ENCODE measurements at regions not wholly inside any gene's neighbourhood (a gene's known extent, or its start where the extent isn't known, plus 50 kb on each side); places are given as distances from the start of the nearest gene placed in this dataset.

DNA sequence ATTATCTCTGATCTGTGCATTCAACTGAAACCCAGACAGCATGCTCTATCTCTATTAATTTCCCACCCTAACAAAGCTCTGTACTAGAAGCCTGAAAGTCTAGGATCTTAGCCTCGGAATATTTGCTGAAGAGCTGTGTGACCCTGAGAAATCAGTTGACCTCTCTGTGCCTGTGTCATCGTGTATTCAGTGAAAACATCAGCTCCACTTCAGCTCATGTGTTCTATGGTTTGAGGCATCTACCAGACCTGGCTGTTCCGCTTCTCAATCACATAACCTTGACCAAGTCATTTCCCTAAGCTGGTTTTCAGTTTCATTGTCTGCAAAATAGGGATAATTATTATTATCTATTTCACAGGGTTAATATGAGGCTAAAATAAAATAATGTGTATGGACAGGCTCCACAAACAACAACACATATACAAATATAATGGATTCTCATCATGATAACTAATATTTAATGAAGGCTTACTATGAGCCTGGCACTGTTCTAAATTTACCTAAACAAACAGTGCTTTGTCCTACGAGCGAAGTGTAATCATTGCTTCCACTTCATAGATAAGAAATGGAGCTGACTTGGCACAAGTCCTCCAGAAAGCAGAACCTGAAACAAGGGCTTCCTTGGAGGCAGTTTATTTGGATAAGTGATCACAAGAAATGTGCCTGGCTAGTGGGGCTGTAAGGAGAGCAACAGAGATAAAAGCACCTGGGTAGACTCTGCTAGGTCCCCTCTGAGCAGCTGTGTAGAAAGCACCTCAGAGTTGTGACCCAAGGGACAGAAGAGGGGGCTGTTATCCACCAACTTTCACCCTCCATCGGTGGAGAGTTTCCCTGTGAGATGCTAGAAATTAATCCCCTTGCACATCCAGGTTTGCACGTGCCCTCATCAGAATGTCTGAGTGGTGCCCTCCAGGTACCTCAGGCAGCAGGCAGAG lies 356.9 kb downstream of the RAB28 start:
- ATAC-seq (peak; percentile 50), DNase-seq (no peak)
- Histone ChIP-seq H3K4me3 (no peak overlapping the region), H3K27me3 (no peaks in the 10 kb centered on the region), H3K9me3 (no peaks in the 10 kb centered on the region), H3K4me1 (no peaks in the 10 kb centered on the region), H3K27ac (no peak overlapping the region), H3K36me3 (no peaks in the 10 kb centered on the region)
- TF ChIP-seq, protein P1, sequence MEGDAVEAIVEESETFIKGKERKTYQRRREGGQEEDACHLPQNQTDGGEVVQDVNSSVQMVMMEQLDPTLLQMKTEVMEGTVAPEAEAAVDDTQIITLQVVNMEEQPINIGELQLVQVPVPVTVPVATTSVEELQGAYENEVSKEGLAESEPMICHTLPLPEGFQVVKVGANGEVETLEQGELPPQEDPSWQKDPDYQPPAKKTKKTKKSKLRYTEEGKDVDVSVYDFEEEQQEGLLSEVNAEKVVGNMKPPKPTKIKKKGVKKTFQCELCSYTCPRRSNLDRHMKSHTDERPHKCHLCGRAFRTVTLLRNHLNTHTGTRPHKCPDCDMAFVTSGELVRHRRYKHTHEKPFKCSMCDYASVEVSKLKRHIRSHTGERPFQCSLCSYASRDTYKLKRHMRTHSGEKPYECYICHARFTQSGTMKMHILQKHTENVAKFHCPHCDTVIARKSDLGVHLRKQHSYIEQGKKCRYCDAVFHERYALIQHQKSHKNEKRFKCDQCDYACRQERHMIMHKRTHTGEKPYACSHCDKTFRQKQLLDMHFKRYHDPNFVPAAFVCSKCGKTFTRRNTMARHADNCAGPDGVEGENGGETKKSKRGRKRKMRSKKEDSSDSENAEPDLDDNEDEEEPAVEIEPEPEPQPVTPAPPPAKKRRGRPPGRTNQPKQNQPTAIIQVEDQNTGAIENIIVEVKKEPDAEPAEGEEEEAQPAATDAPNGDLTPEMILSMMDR (IDR thresholded peaks at IDR 0.05), result no peak
- intact Hi-C loops (cut with DNase I), result no loop called here

DNA sequence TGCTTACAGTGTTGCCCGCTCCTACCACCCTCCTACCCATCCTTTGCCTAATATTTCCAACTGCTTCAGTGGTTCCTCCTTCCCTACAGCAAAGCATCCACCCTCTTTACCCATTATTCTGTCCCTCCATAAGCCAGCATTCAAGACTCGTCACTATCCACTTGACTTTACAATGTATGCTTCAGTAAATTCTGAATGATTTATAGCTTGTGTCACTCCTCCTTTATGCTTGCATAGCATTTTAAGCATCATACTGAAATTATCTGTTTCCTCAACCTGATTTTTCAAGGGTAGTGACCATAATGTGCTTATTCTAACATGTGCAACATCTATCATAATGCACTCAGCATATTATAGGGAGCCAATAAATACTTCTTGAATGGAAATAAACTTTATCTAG lies 365.5 kb downstream of the RAB28 start:
- no peaks in the 10 kb centered on the region for H3K9me3 ChIP-seq

DNA sequence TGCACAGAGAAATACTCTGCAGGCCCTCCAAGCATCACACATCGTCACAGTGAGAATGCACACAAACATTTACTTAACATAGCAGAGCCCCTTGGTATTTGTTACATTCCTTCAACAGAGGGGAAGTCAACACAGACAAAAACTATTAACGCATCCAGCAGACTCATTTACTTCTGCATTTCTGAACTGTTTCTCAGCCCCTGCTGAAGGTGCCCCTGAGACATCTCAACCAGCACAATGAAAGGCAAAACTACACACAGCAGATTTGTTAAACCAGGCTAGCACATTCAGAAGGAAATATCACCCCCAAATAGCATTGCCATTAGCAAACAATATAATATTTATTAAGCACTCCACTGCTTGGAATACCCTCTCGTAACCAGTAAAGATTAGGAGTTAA lies 367.0 kb downstream of the RAB28 start:
- no peaks in the 10 kb centered on the region for H3K4me1 ChIP-seq

More for the DNA sequence above, 365.5 kb downstream of the RAB28 start:
- ATAC-seq (no peak), DNase-seq (no peak)
- TF ChIP-seq, protein P1 (IDR thresholded peaks at IDR 0.05), result no peak
- no peak overlapping the region for H3K4me3 ChIP-seq
- no peaks in the 10 kb centered on the region for H3K4me1 ChIP-seq
- no peak overlapping the region for H3K27ac ChIP-seq
- intact Hi-C loops (cut with DNase I), result no loop called here
- H3K36me3 ChIP-seq, result no peaks in the 10 kb centered on the region
- no peaks in the 10 kb centered on the region for H3K27me3 ChIP-seq

DNA sequence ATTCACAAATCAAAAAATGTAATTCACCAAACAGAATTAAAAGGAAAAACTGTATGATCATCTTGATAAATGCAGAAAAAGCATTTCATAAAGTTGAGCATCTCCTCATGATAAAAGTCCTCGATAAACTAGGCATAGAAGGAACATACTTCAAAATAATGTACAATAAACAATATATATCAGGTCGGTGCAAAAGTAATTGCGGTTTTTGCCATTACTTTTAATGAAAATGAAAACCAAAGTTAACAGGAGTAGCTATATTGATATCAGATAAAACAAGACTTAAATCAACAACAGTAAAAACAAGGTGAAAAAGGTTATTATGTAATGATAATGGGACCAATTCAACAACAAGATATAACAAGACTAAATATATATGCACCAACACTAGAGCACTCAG lies 372.1 kb downstream of the RAB28 start:
- Histone ChIP-seq H3K4me3 (no peak overlapping the region), H3K27me3 (no peaks in the 10 kb centered on the region), H3K9me3 (no peaks in the 10 kb centered on the region), H3K36me3 (no peaks in the 10 kb centered on the region), H3K27ac (no peak overlapping the region), H3K4me1 (no peaks in the 10 kb centered on the region)
- TF ChIP-seq, protein P1 (IDR thresholded peaks at IDR 0.05), result no peak
- intact Hi-C loops (cut with DNase I), result no loop called here
- ATAC-seq (no peak), DNase-seq (no peak)

More for the DNA sequence above, 367.0 kb downstream of the RAB28 start:
- ATAC-seq (no peak), DNase-seq (no peak)
- intact Hi-C loops (cut with DNase I), result no loop called here
- TF ChIP-seq, protein P1 (IDR thresholded peaks at IDR 0.05), result no peak
- no peak overlapping the region for H3K4me3 ChIP-seq
- no peaks in the 10 kb centered on the region for H3K27me3 ChIP-seq
- H3K36me3 ChIP-seq, result no peaks in the 10 kb centered on the region
- H3K27ac ChIP-seq, result no peak overlapping the region
- H3K9me3 ChIP-seq, result no peaks in the 10 kb centered on the region

DNA sequence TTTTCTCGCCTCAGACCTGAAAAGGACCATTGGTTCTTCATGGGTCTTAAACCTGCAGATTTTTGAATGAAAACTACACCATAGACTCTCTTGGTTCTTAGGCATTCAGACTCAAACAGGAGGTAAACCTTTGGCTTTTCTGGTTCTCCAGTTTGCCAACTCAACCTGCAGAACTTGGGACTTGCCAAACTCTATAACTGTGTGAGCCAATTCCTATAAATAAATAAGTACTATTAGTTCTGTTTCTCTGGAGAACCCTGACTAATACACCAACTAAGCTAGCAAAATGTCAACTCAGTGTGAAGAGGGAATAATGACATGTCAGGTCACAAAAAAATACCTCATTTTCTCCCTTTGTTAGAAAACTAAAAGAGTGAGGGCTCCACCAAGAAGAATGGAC lies 374.6 kb downstream of the RAB28 start:
- H3K36me3 ChIP-seq, result no peaks in the 10 kb centered on the region
- no peak overlapping the region for H3K4me3 ChIP-seq
- H3K27me3 ChIP-seq, result no peaks in the 10 kb centered on the region
- ATAC-seq (no peak), DNase-seq (no peak)
- TF ChIP-seq, protein P1 (IDR thresholded peaks at IDR 0.05), result no peak
- intact Hi-C loops (cut with DNase I), result no loop called here
- no peaks in the 10 kb centered on the region for H3K9me3 ChIP-seq
- no peak overlapping the region for H3K27ac ChIP-seq
- no peaks in the 10 kb centered on the region for H3K4me1 ChIP-seq

Measured in upper lobe of right lung (tissue), 1 donor.